Activated CD4-positive, alpha-beta T cell treated with anti-CD3 and anti-CD28 coated beads, Interleukin-2, amount 10 ng/mL, durations not matched to agents 24 days and 14 days (primary cell): ENCODE measurements at regions not wholly inside any gene's neighbourhood (a gene's known extent, or its start where the extent isn't known, plus 50 kb on each side); places are given as distances from the start of the nearest gene placed in this dataset.
"Not testable (repeated sequence)": the region's sequence is repeated elsewhere in the genome, so short reads cannot be mapped to it uniquely, and the experiment has no call there.

ENCODE experiments used
- DNase-seq: peaks from one replicate; pipeline ENCODE4 v3.0.0; 2022
- H3K27ac Mint-ChIP-seq: one replicate; pipeline ENCODE4 v1.8.0; 2022; ENCODE audit warnings: mild to moderate bottlenecking, mixed read lengths
- H3K27me3 Mint-ChIP-seq: one replicate; pipeline ENCODE4 v1.8.0; 2022; ENCODE audit warnings: mixed read lengths
- H3K36me3 Mint-ChIP-seq: one replicate; pipeline ENCODE4 v1.8.0; 2022; ENCODE audit warnings: low read depth, mild to moderate bottlenecking, mixed read lengths
- H3K4me1 Mint-ChIP-seq: one replicate; pipeline ENCODE4 v1.8.0; 2021; ENCODE audit warnings: mixed read lengths
- H3K4me3 Mint-ChIP-seq: one replicate; pipeline ENCODE4 v1.8.0; 2022; ENCODE audit warnings: mild to moderate bottlenecking, moderate library complexity, mixed read lengths
- H3K9me3 Mint-ChIP-seq: one replicate; pipeline ENCODE4 v1.8.0; 2021; ENCODE audit warnings: mixed read lengths
- intact Hi-C: fragments of 100-400 bp; cut with micrococcal nuclease; formaldehyde crosslinking; loops from one replicate; pipeline ENCODE4 v1.15.1; 2023

GRCh38 chr1:70583522-70583921, 172.5 kb downstream of the CTH start:
- Mint-ChIP-seq H3K4me1 (no peaks in the 10 kb centered on the region), H3K4me3 (no peak overlapping the region), H3K9me3 (no peaks in the 10 kb centered on the region), H3K36me3 (no peaks in the 10 kb centered on the region), H3K27me3 (no peaks in the 10 kb centered on the region), H3K27ac (no peak overlapping the region)
- DNase-seq, result no peak
- intact Hi-C loops, result no loop called here

- Mint-ChIP-seq H3K27me3 (no peaks in the 10 kb centered on the region), H3K4me3 (no peak overlapping the region), H3K36me3 (no peaks in the 10 kb centered on the region), H3K9me3 (no peaks in the 10 kb centered on the region), H3K4me1 (no peaks in the 10 kb centered on the region), H3K27ac (no peak overlapping the region)
- intact Hi-C loops, result no loop called here
- no peak for DNase-seq
These were observed 175.0 kb downstream of the CTH start for GRCh38 chr1:70586046-70586445.

GRCh38 chr1:70587872-70588366, 176.9 kb downstream of the CTH start:
- DNase-seq, result no peak
- H3K9me3 Mint-ChIP-seq, result no peaks in the 10 kb centered on the region
- no peaks in the 10 kb centered on the region for H3K36me3 Mint-ChIP-seq
- no peak overlapping the region for H3K27ac Mint-ChIP-seq
- no peak overlapping the region for H3K4me3 Mint-ChIP-seq
- H3K27me3 Mint-ChIP-seq, result no peaks in the 10 kb centered on the region
- intact Hi-C loops, result no loop called here
- H3K4me1 Mint-ChIP-seq, result no peaks in the 10 kb centered on the region

GRCh38 chr1:70593551-70593950, 182.5 kb downstream of the CTH start:
- H3K4me1 Mint-ChIP-seq, H3K27ac Mint-ChIP-seq, H3K36me3 Mint-ChIP-seq, H3K9me3 Mint-ChIP-seq, H3K4me3 Mint-ChIP-seq, intact Hi-C loops, DNase-seq, H3K27me3 Mint-ChIP-seq: not testable (repeated sequence)

- H3K9me3 Mint-ChIP-seq, result no peaks in the 10 kb centered on the region
- intact Hi-C loops, result no loop called here
- DNase-seq, result no peak
- H3K36me3 Mint-ChIP-seq, result no peaks in the 10 kb centered on the region
- no peak overlapping the region for H3K4me3 Mint-ChIP-seq
- H3K27ac Mint-ChIP-seq, result no peak overlapping the region
- H3K4me1 Mint-ChIP-seq, result no peaks in the 10 kb centered on the region
- no peaks in the 10 kb centered on the region for H3K27me3 Mint-ChIP-seq
These were observed 197.7 kb downstream of the CTH start for GRCh38 chr1:70608815-70609214.

- H3K27me3 Mint-ChIP-seq, intact Hi-C loops, H3K4me1 Mint-ChIP-seq, H3K4me3 Mint-ChIP-seq, DNase-seq, H3K9me3 Mint-ChIP-seq, H3K36me3 Mint-ChIP-seq, H3K27ac Mint-ChIP-seq: not testable (repeated sequence)
These were observed 199.1 kb downstream of the CTH start for GRCh38 chr1:70610164-70610563.

GRCh38 chr1:70616946-70617345, 205.9 kb downstream of the CTH start:
- H3K27me3 Mint-ChIP-seq, result no peaks in the 10 kb centered on the region
- H3K9me3 Mint-ChIP-seq, result peaks cover 3% of the 10 kb centered on the region
- H3K36me3 Mint-ChIP-seq, result no peaks in the 10 kb centered on the region
- no peak for DNase-seq
- H3K27ac Mint-ChIP-seq, result no peak overlapping the region
- no peaks in the 10 kb centered on the region for H3K4me1 Mint-ChIP-seq
- intact Hi-C loops, result no loop called here
- H3K4me3 Mint-ChIP-seq, result no peak overlapping the region

GRCh38 chr1:70617728-70618127, 206.7 kb downstream of the CTH start:
- H3K4me1 Mint-ChIP-seq, result no peaks in the 10 kb centered on the region
- intact Hi-C loops, result no loop called here
- no peaks in the 10 kb centered on the region for H3K27me3 Mint-ChIP-seq
- H3K27ac Mint-ChIP-seq, result no peak overlapping the region
- H3K36me3 Mint-ChIP-seq, result no peaks in the 10 kb centered on the region
- H3K4me3 Mint-ChIP-seq, result no peak overlapping the region
- H3K9me3 Mint-ChIP-seq, result peaks cover 3% of the 10 kb centered on the region
- DNase-seq, result no peak

- intact Hi-C loops, result no loop called here
- Mint-ChIP-seq H3K9me3 (no peaks in the 10 kb centered on the region), H3K27ac (no peak overlapping the region), H3K4me3 (no peak overlapping the region), H3K27me3 (no peaks in the 10 kb centered on the region), H3K36me3 (no peaks in the 10 kb centered on the region), H3K4me1 (no peaks in the 10 kb centered on the region)
- DNase-seq, result no peak
These were observed 216.8 kb downstream of the CTH start for GRCh38 chr1:70627910-70628309.

GRCh38 chr1:70628973-70629372, 217.9 kb downstream of the CTH start:
- no peak overlapping the region for H3K27ac Mint-ChIP-seq
- intact Hi-C loops, result no loop called here
- no peaks in the 10 kb centered on the region for H3K36me3 Mint-ChIP-seq
- H3K4me1 Mint-ChIP-seq, result no peaks in the 10 kb centered on the region
- H3K4me3 Mint-ChIP-seq, result no peak overlapping the region
- DNase-seq, result no peak
- H3K9me3 Mint-ChIP-seq, result no peaks in the 10 kb centered on the region
- H3K27me3 Mint-ChIP-seq, result no peaks in the 10 kb centered on the region

GRCh38 chr1:70633004-70633403, 221.9 kb downstream of the CTH start:
- DNase-seq, result no peak
- intact Hi-C loops, result no loop called here
- Mint-ChIP-seq H3K9me3 (no peaks in the 10 kb centered on the region), H3K27me3 (no peaks in the 10 kb centered on the region), H3K36me3 (no peaks in the 10 kb centered on the region), H3K27ac (no peak overlapping the region), H3K4me3 (no peak overlapping the region), H3K4me1 (no peaks in the 10 kb centered on the region)

- DNase-seq, result no peak
- Mint-ChIP-seq H3K4me3 (no peak overlapping the region), H3K36me3 (no peaks in the 10 kb centered on the region), H3K27ac (no peak overlapping the region), H3K9me3 (no peaks in the 10 kb centered on the region), H3K4me1 (no peaks in the 10 kb centered on the region), H3K27me3 (peaks cover 2% of the 10 kb centered on the region)
- intact Hi-C loops, result no loop called here
These were observed 224.8 kb downstream of the CTH start for GRCh38 chr1:70635868-70636267.

GRCh38 chr1:70641868-70642267, 230.8 kb downstream of the CTH start:
- intact Hi-C loops, result no loop called here
- Mint-ChIP-seq H3K36me3 (no peaks in the 10 kb centered on the region), H3K9me3 (no peaks in the 10 kb centered on the region), H3K4me3 (no peak overlapping the region), H3K4me1 (no peaks in the 10 kb centered on the region), H3K27me3 (peaks cover 2% of the 10 kb centered on the region), H3K27ac (no peak overlapping the region)
- DNase-seq, result no peak

GRCh38 chr1:70656361-70656760, 245.3 kb downstream of the CTH start:
- Mint-ChIP-seq H3K27me3 (no peaks in the 10 kb centered on the region), H3K27ac (no peak overlapping the region), H3K9me3 (no peaks in the 10 kb centered on the region), H3K36me3 (no peaks in the 10 kb centered on the region), H3K4me1 (no peaks in the 10 kb centered on the region), H3K4me3 (no peak overlapping the region)
- intact Hi-C loops, result no loop called here
- no peak for DNase-seq

- H3K4me3 Mint-ChIP-seq, result no peak overlapping the region
- H3K27me3 Mint-ChIP-seq, result no peaks in the 10 kb centered on the region
- DNase-seq, result no peak
- H3K9me3 Mint-ChIP-seq, result no peaks in the 10 kb centered on the region
- no peaks in the 10 kb centered on the region for H3K4me1 Mint-ChIP-seq
- no peaks in the 10 kb centered on the region for H3K36me3 Mint-ChIP-seq
- no peak overlapping the region for H3K27ac Mint-ChIP-seq
- intact Hi-C loops, result no loop called here
These were observed 248.8 kb downstream of the CTH start for GRCh38 chr1:70659891-70660290.
